Spleen (tissue), 11 donors: ENCODE measurements at regions not wholly inside any gene's neighbourhood (a gene's known extent, or its start where the extent isn't known, plus 50 kb on each side); places are given as distances from the start of the nearest gene placed in this dataset.
"Not testable (repeated sequence)": the region's sequence is repeated elsewhere in the genome, so short reads cannot be mapped to it uniquely, and the experiment has no call there.

Source experiments
- DNase-seq: peaks from one replicate; pipeline ENCODE4 v3.0.0-alpha.2; 2020
- H3K27ac ChIP-seq, 8 donors: fragments of 200-600 bp; sonication (generic) in 7 of 8; 1 replicate in 4 of 8; 2 replicates in 4 of 8; pipeline versions ENCODE4 v1.5.0 to v1.8.0; 2016 to 2021; ENCODE audit warnings: inconsistent platforms in 4 of 8, mild to moderate bottlenecking in 4 of 8, moderate library complexity in 1 of 8
- H3K27me3 ChIP-seq, 7 donors: fragments of 200-600 bp; sonication (generic) in 6 of 7; replicated peaks in 1 of 7; 1 replicate in 4 of 7; 2 replicates in 3 of 7; pipeline versions ENCODE4 v1.5.0 to v1.8.0; 2016 to 2021; ENCODE audit warnings: inconsistent platforms in 3 of 7, mild to moderate bottlenecking in 1 of 7
- H3K36me3 ChIP-seq, 6 donors: fragments of 200-600 bp; sonication (generic) in 5 of 6; 1 replicate in 4 of 6; 2 replicates in 2 of 6; pipeline versions ENCODE4 v1.5.0 to v1.8.0; 2016 to 2021; ENCODE audit warnings: inconsistent platforms in 2 of 6
- H3K4me1 ChIP-seq, 6 donors: fragments of 200-600 bp; sonication (generic) in 5 of 6; 1 replicate in 3 of 6; 2 replicates in 3 of 6; pipeline versions ENCODE4 v1.5.0 to v1.8.0; 2016 to 2021; ENCODE audit warnings: inconsistent platforms in 3 of 6
- H3K4me3 ChIP-seq, 8 donors: fragments of 200-600 bp; sonication (generic) in 7 of 8; 1 replicate in 4 of 8; 2 replicates in 4 of 8; pipeline versions ENCODE4 v1.5.0 to v1.8.0; 2016 to 2021; ENCODE audit warnings: inconsistent platforms in 4 of 8, mild to moderate bottlenecking in 4 of 8, moderate library complexity in 2 of 8
- H3K9me3 ChIP-seq, 8 donors: fragments of 200-600 bp; sonication (generic) in 7 of 8; 1 replicate in 4 of 8; 2 replicates in 4 of 8; pipeline versions ENCODE4 v1.5.0 to v1.8.0; 2016 to 2021; ENCODE audit warnings: inconsistent platforms in 4 of 8
- POLR2A ChIP-seq, 3 donors: fragments of 450-650 bp; IDR thresholded peaks; one replicate each; pipeline ENCODE4 v1.5.1; 2017; ENCODE audit warnings: antibody characterized with exemption in 3 of 3, mild to moderate bottlenecking in 1 of 3
- POLR2AphosphoS5 ChIP-seq, 3 donors: sonication (generic); formaldehyde crosslinking; IDR thresholded peaks; one replicate each; pipeline ENCODE4 v1.5.1; 2017; ENCODE audit warnings: antibody characterized with exemption in 3 of 3
- WGBS, 5 donors: extraction: QIAGEN DNeasy Blood & Tissue Kit in 3 of 5; methylation state at CpG; one replicate each; pipeline versions ENCODE4 v1.1.5 to v1.1.7; 2013 to 2018; 5-methylcytosine and 5-hydroxymethylcytosine counted together
- intact Hi-C: fragments of 100-400 bp; cut with DNase I; formaldehyde crosslinking; loops from one replicate; pipeline ENCODE4 v1.15.0; 2023; ENCODE audit warnings: low total_unique reads
- TF ChIP-seq, protein P1 (sequence below), 11 experiments: fragments of 200-600 bp in 7 of 11; fragments of 450-650 bp in 4 of 11; sonication (generic) in 4 of 11; IDR thresholded peaks in 8 of 11; conservative IDR thresholded peaks in 3 of 11; 1 replicate in 7 of 11; 2 replicates in 4 of 11; pipeline versions ENCODE4 v1.4.0 to v1.8.0; 2016 to 2021; ENCODE audit warnings: antibody characterized with exemption in 11 of 11, inconsistent platforms in 4 of 11, mild to moderate bottlenecking in 1 of 11
- donor health status: healthy with polysubstance abuse.
- donor health status: DM: no; HTN: no; CAD: no; lungs with moderate emphysema.
- donor health status: DM: no; HTN: no; CAD: no.
- donor health status: Bipolar disorder and iron deficiency.
- donor health status: healthy.
- donor health status: DM: no; HTN: no; CAD: no.
- donor health status: DM: yes; HTN: yes; CAD: no.

DNA sequence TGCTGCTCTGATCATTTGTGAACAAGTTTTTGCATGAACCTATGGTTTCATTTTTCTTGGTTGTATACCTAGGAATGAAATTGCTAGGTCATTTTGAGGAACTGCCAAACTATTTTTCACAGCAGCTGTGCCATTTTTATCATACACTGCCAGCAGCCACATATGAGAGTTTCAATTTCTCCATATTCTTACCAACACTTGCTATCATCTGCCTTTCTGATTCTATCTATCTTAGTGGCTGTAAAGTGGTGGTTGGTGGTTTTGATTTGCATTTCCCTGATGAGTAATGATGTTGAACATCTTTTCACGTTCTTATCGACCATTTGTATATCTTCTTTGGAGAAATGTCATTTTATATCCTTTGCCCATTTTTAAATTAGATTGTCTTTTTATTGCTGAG lies 146.1 kb downstream of the C12orf75 start:
- no peaks in the 10 kb centered on the region for H3K36me3 ChIP-seq
- no peaks in the 10 kb centered on the region for H3K4me1 ChIP-seq
- WGBS, 5 donors = 24 to 70% (median 29%) methylated on average over 2 of the region's 2 CpGs
- TF ChIP-seq, protein P1, sequence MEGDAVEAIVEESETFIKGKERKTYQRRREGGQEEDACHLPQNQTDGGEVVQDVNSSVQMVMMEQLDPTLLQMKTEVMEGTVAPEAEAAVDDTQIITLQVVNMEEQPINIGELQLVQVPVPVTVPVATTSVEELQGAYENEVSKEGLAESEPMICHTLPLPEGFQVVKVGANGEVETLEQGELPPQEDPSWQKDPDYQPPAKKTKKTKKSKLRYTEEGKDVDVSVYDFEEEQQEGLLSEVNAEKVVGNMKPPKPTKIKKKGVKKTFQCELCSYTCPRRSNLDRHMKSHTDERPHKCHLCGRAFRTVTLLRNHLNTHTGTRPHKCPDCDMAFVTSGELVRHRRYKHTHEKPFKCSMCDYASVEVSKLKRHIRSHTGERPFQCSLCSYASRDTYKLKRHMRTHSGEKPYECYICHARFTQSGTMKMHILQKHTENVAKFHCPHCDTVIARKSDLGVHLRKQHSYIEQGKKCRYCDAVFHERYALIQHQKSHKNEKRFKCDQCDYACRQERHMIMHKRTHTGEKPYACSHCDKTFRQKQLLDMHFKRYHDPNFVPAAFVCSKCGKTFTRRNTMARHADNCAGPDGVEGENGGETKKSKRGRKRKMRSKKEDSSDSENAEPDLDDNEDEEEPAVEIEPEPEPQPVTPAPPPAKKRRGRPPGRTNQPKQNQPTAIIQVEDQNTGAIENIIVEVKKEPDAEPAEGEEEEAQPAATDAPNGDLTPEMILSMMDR (IDR thresholded peaks at IDR 0.05 in 8 of 11, conservative IDR thresholded peaks at IDR 0.05 in 3 of 11) = no peak
- TF ChIP-seq POLR2A (IDR thresholded peaks at IDR 0.05) (no peak), POLR2AphosphoS5 (IDR thresholded peaks at IDR 0.05) (no peak)
- H3K27me3 ChIP-seq = peaks cover 0 to 9% (median 0%) of the 10 kb centered on the region in 7 donors
- no peak for DNase-seq
- H3K4me3 ChIP-seq = no peak overlapping the region
- intact Hi-C loops = no loop called here
- H3K9me3 ChIP-seq = no peaks in the 10 kb centered on the region
- H3K27ac ChIP-seq = no peak overlapping the region

DNA sequence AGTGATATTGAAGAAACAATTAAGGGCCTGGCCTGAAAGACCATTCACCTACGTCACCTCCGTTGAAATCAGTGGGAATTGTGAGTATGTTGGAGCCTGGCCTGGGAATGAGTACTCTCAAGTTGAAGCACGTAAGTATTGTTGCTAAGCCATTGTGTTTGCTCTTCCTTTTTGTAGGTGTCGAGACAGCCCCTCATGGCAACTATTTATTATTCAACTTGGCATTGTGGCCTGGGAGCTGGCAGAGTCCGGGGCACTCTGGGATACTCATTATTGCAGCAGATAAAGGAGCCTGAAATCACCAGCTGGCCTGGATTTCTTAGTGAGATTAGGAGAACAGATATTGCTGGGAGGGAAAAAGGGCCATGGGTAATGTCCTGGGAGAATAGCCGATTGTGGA lies 147.4 kb downstream of the C12orf75 start:
- DNase-seq = no peak
- Histone ChIP-seq H3K27ac (no peak overlapping the region), H3K4me1 (no peaks in the 10 kb centered on the region), H3K9me3 (no peaks in the 10 kb centered on the region), H3K27me3 (peaks cover 0 to 9% (median 0%) of the 10 kb centered on the region in 7 donors), H3K36me3 (no peaks in the 10 kb centered on the region), H3K4me3 (no peak overlapping the region)
- WGBS, 5 donors = 75 to 87% (median 82%) methylated on average over 6 of the region's 6 CpGs
- intact Hi-C loops = no loop called here
- no peak for TF ChIP-seq POLR2AphosphoS5 (IDR thresholded peaks at IDR 0.05)
- TF ChIP-seq POLR2A (IDR thresholded peaks at IDR 0.05) = no peak
- TF ChIP-seq, protein P1 (IDR thresholded peaks at IDR 0.05 in 8 of 11, conservative IDR thresholded peaks at IDR 0.05 in 3 of 11) = no peak

DNA sequence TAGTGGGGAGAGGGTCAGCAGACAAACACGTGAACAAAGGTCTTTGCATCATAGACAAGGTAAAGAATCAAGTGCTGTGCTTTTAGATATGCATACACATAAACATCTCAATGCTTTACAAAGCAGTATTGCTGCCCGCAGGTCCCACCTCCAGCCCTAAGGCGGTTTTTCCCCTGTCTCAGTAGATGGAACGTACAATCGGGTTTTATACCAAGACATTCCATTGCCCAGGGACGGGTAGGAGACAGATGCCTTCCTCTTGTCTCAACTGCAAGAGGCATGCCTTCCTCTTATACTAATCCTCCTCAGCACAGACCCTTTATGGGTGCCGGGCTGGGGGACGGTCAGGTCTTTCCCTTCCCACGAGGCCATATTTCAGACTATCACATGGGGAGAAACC lies 148.3 kb downstream of the C12orf75 start:
- H3K27ac ChIP-seq, DNase-seq, H3K27me3 ChIP-seq, H3K4me1 ChIP-seq, intact Hi-C loops, H3K4me3 ChIP-seq, H3K9me3 ChIP-seq, H3K36me3 ChIP-seq: not testable (repeated sequence)
- WGBS, 5 donors = 78 to 90% (median 88%) methylated on average over 8 to 9 of the region's 9 CpGs

DNA sequence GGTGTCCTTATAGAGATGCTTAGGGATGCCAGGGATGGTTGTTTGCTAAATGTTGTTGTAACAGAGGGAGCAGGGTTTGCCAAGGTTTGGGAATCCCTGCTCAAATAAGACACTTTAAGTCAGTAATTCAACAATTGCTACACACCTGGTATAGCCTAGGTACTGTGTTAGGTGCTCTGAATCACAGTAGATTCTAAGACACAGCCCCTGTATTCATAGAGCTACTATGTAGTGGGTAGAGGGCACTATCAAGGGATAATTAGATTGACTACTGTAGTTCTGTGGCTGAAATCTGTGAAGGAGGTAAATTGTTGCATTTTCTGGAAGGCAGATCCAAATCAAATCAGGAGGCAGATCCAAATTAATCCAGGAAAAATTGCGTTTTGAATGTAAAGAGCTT lies 149.2 kb downstream of the C12orf75 start:
- 65 to 81% (median 73%) methylated on average over 1 of the region's 1 CpG for WGBS, 5 donors
- Histone ChIP-seq H3K9me3 (no peaks in the 10 kb centered on the region), H3K4me3 (no peak overlapping the region), H3K27me3 (peaks cover 0 to 9% (median 0%) of the 10 kb centered on the region in 7 donors), H3K4me1 (no peaks in the 10 kb centered on the region), H3K36me3 (no peaks in the 10 kb centered on the region), H3K27ac (no peak overlapping the region)
- intact Hi-C loops = no loop called here
- no peak for DNase-seq
- TF ChIP-seq, protein P1 (IDR thresholded peaks at IDR 0.05 in 8 of 11, conservative IDR thresholded peaks at IDR 0.05 in 3 of 11) = no peak

DNA sequence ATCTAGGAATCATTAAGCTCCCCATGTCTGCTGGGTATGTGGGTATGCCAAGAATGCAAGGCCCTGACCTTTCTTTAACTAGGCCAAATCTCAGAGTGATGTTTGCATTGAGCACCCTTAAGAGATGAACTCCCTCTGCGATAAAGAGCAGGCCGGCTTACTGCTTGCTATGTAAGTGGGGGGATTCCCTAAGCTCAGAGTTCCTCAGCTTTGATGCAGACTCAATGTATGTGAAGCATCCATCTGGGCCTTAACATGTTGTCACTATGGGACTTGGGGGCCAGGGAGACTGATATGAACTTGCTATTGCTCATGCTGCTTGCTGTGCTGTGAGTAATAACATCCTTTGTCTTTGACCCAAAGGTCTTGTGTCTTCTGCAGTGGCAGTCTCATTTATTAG lies 149.7 kb downstream of the C12orf75 start:
- WGBS, 5 donors = 86 to 93% (median 91%) methylated on average over 2 of the region's 2 CpGs
- Histone ChIP-seq H3K27ac (no peak overlapping the region), H3K4me3 (no peak overlapping the region), H3K9me3 (no peaks in the 10 kb centered on the region), H3K27me3 (peaks cover 0 to 9% (median 0%) of the 10 kb centered on the region in 7 donors), H3K36me3 (no peaks in the 10 kb centered on the region), H3K4me1 (no peaks in the 10 kb centered on the region)
- no peak for DNase-seq
- intact Hi-C loops = no loop called here
- TF ChIP-seq POLR2AphosphoS5 (IDR thresholded peaks at IDR 0.05) (no peak), POLR2A (IDR thresholded peaks at IDR 0.05) (no peak)
